ENCODE measurements at regions not wholly inside any gene's neighbourhood (a gene's known extent, or its start where the extent isn't known, plus 50 kb on each side); places are given as distances from the start of the nearest gene placed in this dataset.

DNA sequence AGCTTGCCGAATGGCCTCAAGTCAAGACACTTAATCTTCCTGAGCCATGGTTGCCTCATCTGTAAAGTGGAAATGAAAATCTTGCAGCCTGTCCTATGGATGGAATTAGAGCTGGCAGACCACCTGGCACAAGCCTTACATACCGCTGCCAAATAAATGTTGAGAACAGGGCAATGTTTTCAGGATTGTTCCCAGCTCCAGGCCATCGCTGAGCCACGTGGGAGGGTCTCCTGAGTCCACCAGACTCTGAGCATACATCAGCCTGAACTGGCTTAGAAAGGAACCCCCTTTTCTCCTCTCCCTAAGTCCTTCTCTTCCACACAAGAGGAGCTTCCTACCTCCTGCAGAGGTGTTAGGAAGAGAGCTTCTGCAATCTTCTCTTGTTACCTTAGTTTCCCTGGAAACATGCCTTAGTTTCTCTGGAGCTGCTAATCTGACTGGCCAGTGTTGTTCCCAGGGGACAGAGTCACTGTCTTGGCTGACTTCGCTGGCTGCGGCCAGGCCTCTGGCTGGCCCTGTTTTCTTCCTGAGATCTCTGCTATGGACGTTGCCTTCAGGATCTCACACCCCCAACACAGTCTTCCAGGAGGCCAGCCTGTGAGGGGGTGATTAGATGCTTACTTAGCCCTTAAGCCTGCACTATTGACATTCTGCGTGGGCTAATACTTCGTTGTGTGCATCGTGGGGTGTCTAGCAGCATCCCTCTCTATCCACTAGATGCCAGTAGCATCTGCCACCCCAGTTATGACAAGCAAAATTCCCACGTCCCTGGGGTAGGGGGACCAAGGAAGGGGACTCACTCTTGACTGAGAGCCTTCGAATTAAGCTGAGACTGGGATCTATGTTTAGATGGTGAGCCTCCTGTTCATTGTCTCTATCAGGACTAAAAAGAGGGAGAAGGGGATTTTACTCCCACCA is 62.2 kb downstream of the BOD1 start:
- no peak for TF ChIP-seq EP300 (IDR thresholded peaks at IDR 0.05)
- TF ChIP-seq, protein P1, sequence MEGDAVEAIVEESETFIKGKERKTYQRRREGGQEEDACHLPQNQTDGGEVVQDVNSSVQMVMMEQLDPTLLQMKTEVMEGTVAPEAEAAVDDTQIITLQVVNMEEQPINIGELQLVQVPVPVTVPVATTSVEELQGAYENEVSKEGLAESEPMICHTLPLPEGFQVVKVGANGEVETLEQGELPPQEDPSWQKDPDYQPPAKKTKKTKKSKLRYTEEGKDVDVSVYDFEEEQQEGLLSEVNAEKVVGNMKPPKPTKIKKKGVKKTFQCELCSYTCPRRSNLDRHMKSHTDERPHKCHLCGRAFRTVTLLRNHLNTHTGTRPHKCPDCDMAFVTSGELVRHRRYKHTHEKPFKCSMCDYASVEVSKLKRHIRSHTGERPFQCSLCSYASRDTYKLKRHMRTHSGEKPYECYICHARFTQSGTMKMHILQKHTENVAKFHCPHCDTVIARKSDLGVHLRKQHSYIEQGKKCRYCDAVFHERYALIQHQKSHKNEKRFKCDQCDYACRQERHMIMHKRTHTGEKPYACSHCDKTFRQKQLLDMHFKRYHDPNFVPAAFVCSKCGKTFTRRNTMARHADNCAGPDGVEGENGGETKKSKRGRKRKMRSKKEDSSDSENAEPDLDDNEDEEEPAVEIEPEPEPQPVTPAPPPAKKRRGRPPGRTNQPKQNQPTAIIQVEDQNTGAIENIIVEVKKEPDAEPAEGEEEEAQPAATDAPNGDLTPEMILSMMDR (IDR thresholded peaks at IDR 0.05) = no peak
